ENCODE measurements at regions not wholly inside any gene's neighbourhood (a gene's known extent, or its start where the extent isn't known, plus 50 kb on each side); places are given as distances from the start of the nearest gene placed in this dataset.

- in situ Hi-C loops (cut with MboI; ENCODE audit: low sequenced_read_pairs) = no loop called here
- no peak overlapping the region for H4K91ac ChIP-seq (ENCODE audit: insufficient read depth, low read depth, low read length)
- ChIA-PET POLR2A (ENCODE audit: unreplicated experiment) (no interaction called here), CTCF (no interaction called here)
- no peak overlapping the region for H3K9ac ChIP-seq (ENCODE audit: low read depth, low read length)
- H4K5ac ChIP-seq (ENCODE audit: low read depth, low read length) = no peak overlapping the region
- no peak overlapping the region for H2BK20ac ChIP-seq (ENCODE audit: low read depth, low read length)
- no peak overlapping the region for H3K14ac ChIP-seq (replicated peaks; ENCODE audit: low read depth, low read length)
- H3K18ac ChIP-seq (ENCODE audit: low read depth, low read length) = no peak overlapping the region
- no peak overlapping the region for H2BK15ac ChIP-seq (ENCODE audit: low read depth, low read length)
- no TSS peak for BruUV-seq (replicated peaks)
- H3K4me2 ChIP-seq (ENCODE audit: low read depth, low read length) = no peak overlapping the region
- peaks cover 43% of the 10 kb centered on the region for H3K9me3 ChIP-seq (ENCODE audit: control insufficient read depth, insufficient read depth, low read length)
- no peak overlapping the region for H3K56ac ChIP-seq (ENCODE audit: extremely low read depth, insufficient read depth, low read length)
- H2BK120ac ChIP-seq (ENCODE audit: low read depth, low read length) = no peak overlapping the region
- H2AK5ac ChIP-seq (ENCODE audit: low read depth, low read length) = no peak overlapping the region
- intact Hi-C loops (cut with micrococcal nuclease) = no loop called here
- H3K27me3 ChIP-seq (ENCODE audit: control insufficient read depth, insufficient read depth, low read length) = no peaks in the 10 kb centered on the region
- no peak overlapping the region for H3K4me3 ChIP-seq (ENCODE audit: insufficient read depth, low read depth, low read length)
- no peaks in the 10 kb centered on the region for H3K4me1 ChIP-seq (ENCODE audit: control insufficient read depth, insufficient read depth, low read length)
- H3K23ac ChIP-seq (ENCODE audit: low read depth, low read length) = no peak overlapping the region
- no peak overlapping the region for H3K4ac ChIP-seq (ENCODE audit: low read depth, low read length)
- no peaks in the 10 kb centered on the region for H3K79me1 ChIP-seq (ENCODE audit: low read depth in 1 of 2, low read length in 2 of 2)
- DNase-seq (no peak), ATAC-seq (ENCODE audit: low read depth) (no peak)
- dilution Hi-C loops (cut with HindIII; ENCODE audit: low sequenced_read_pairs, unreplicated experiment) = no loop called here
- no peaks in the 10 kb centered on the region for H3K36me3 ChIP-seq (ENCODE audit: control insufficient read depth, insufficient read depth, low read length)
- no peak overlapping the region for H2AFZ ChIP-seq (replicated peaks; ENCODE audit: low read length, poor library complexity)
- H3K27ac ChIP-seq (ENCODE audit: insufficient read depth, low read length) = no peak overlapping the region
- TF ChIP-seq USF2 (IDR thresholded peaks at IDR 0.05; ENCODE audit: low read depth, low read length) (no peak), FOS (IDR thresholded peaks at IDR 0.05; ENCODE audit: low read depth, low read length) (no peak), POLR2A (IDR thresholded peaks at IDR 0.05; ENCODE audit: low read depth, low read length) (no peak), BHLHE40 (IDR thresholded peaks at IDR 0.05; ENCODE audit: low read depth, low read length) (no peak), SMC3 (IDR thresholded peaks at IDR 0.05; ENCODE audit: low read depth, low read length) (no peak), ELK1 (IDR thresholded peaks at IDR 0.05; ENCODE audit: borderline replicate concordance, low read depth, low read length) (no peak), RCOR1 (IDR thresholded peaks at IDR 0.05; ENCODE audit: insufficient replicate concordance, low read length) (no peak), NFE2L2 (IDR thresholded peaks at IDR 0.05; ENCODE audit: low read depth, low read length) (no peak), CEBPB (IDR thresholded peaks at IDR 0.05; ENCODE audit: low read depth, low read length) (no peak), RFX5 (IDR thresholded peaks at IDR 0.05; ENCODE audit: low read depth, low read length) (no peak), MAFK (IDR thresholded peaks at IDR 0.05; ENCODE audit: low read depth, low read length) (no peak), MXI1 (IDR thresholded peaks at IDR 0.05; ENCODE audit: borderline replicate concordance, low read depth, low read length) (no peak), RAD21 (IDR thresholded peaks at IDR 0.05; ENCODE audit: low read length) (no peak)
- no peak overlapping the region for H4K8ac ChIP-seq (ENCODE audit: low read depth in 2 of 2, low read length in 2 of 2)
- no CpG with 5 or more reads among the region's 11 CpGs for WGBS, 2 experiments (ENCODE audit: extremely low coverage in 2 of 2, insufficient read length in 1 of 2)
- H2BK5ac ChIP-seq (ENCODE audit: low read depth, low read length, poor library complexity, severe bottlenecking) = no peak overlapping the region
- no peak overlapping the region for H2AK9ac ChIP-seq (replicated peaks; ENCODE audit: low read depth, low read length, poor library complexity)
- H3K9me1 ChIP-seq (ENCODE audit: insufficient read depth, low read length) = no peaks in the 10 kb centered on the region
- no peaks in the 10 kb centered on the region for H4K20me1 ChIP-seq (ENCODE audit: insufficient read depth, low read length)
These were observed 442.5 kb downstream of the GLRX3 start for GRCh38 chr10:130578532-130579289.
